DND-41 (cell line): ENCODE measurements at regions not wholly inside any gene's neighbourhood (a gene's known extent, or its start where the extent isn't known, plus 50 kb on each side); places are given as distances from the start of the nearest gene placed in this dataset.

Experiments used
- ATAC-seq: fragments of 200-7000 bp; cut with Tn5 transposase; 3 replicates; pipeline ENCODE4 v1.9.1; 2021; ENCODE audit warnings: low read depth; ENCODE audit not compliant: insufficient read depth
- DNase-seq: peaks from one replicate; pipeline ENCODE4 v3.0.0-alpha.2; 2020
- H2AFZ ChIP-seq: 2 replicates; pipeline ENCODE4 v1.6.0; 2012; ENCODE audit warnings: low read depth, low read length
- H3K27ac ChIP-seq: 2 replicates; pipeline ENCODE4 v1.5.1; 2012; ENCODE audit warnings: low read length, inconsistent platforms
- H3K27me3 ChIP-seq: fragments of 200-600 bp; sonication (generic); 2 replicates; pipeline ENCODE4 v1.6.0; 2012; ENCODE audit warnings: low read length, mild to moderate bottlenecking, inconsistent platforms; ENCODE audit not compliant: insufficient read depth, poor library complexity
- H3K36me3 ChIP-seq: 2 replicates; pipeline ENCODE4 v1.5.1; 2012; ENCODE audit warnings: low read length, inconsistent platforms; ENCODE audit not compliant: insufficient read depth
- H3K4me1 ChIP-seq: 2 replicates; pipeline ENCODE4 v1.5.1; 2012; ENCODE audit warnings: mild to moderate bottlenecking, low read length; ENCODE audit not compliant: insufficient read depth
- H3K4me2 ChIP-seq: 2 replicates; pipeline ENCODE4 v1.6.0; 2012; ENCODE audit warnings: mild to moderate bottlenecking, moderate library complexity, low read length, inconsistent platforms; ENCODE audit not compliant: insufficient read depth
- H3K4me3 ChIP-seq, 2 experiments: fragments of 200-600 bp in 1 of 2; shearing (Covaris generic) in 1 of 2; 2 replicates each; pipeline ENCODE4 v1.5.1; 2012 to 2016; ENCODE audit warnings: inconsistent platforms in 2 of 2, low read length in 2 of 2, mild to moderate bottlenecking in 2 of 2, low read depth in 1 of 2, moderate library complexity in 1 of 2
- H3K79me2 ChIP-seq: 2 replicates; pipeline ENCODE4 v1.6.0; 2012; ENCODE audit warnings: low read length, inconsistent platforms; ENCODE audit not compliant: insufficient read depth
- H3K9ac ChIP-seq: 2 replicates; pipeline ENCODE4 v1.6.0; 2012; ENCODE audit warnings: low read depth, mild to moderate bottlenecking, inconsistent platforms, low read length, moderate library complexity
- H3K9me3 ChIP-seq: 2 replicates; pipeline ENCODE4 v1.5.1; 2012; ENCODE audit warnings: low read length, moderate library complexity, mild to moderate bottlenecking, inconsistent platforms; ENCODE audit not compliant: insufficient read depth, severe bottlenecking
- H4K20me1 ChIP-seq: 2 replicates; pipeline ENCODE4 v1.6.0; 2012; ENCODE audit warnings: low read length; ENCODE audit not compliant: insufficient read depth
- CTCF ChIP-seq: IDR thresholded peaks from 2 replicates; pipeline ENCODE4 v1.5.1; 2012; ENCODE audit warnings: borderline replicate concordance, low read length, moderate library complexity, mild to moderate bottlenecking; ENCODE audit not compliant: poor library complexity, severe bottlenecking; ENCODE audit errors: extremely low read depth
- EZH2 ChIP-seq: IDR thresholded peaks from 3 replicates; pipeline ENCODE4 v1.6.1; 2012; ENCODE audit warnings: borderline replicate concordance, low read depth, mild to moderate bottlenecking, moderate library complexity, low read length, inconsistent platforms; ENCODE audit not compliant: severe bottlenecking

- Histone ChIP-seq H3K4me3 (no peak overlapping the region), H3K27ac (no peak overlapping the region), H3K79me2 (no peaks in the 10 kb centered on the region), H2AFZ (no peak overlapping the region), H3K4me1 (no peaks in the 10 kb centered on the region), H3K27me3 (no peaks in the 10 kb centered on the region), H3K36me3 (no peaks in the 10 kb centered on the region), H3K9me3 (no peaks in the 10 kb centered on the region), H3K9ac (no peak overlapping the region), H3K4me2 (no peak overlapping the region), H4K20me1 (no peaks in the 10 kb centered on the region)
- no peak for TF ChIP-seq EZH2
- no peak for TF ChIP-seq CTCF
- no peak for DNase-seq
- ATAC-seq: no peak
These were observed 166.4 kb downstream of the GADD45G start for GRCh38 chr9:89771205-89771604.

GRCh38 chr9:89773170-89773569 is 168.4 kb downstream of the GADD45G start:
- TF ChIP-seq CTCF: no peak
- TF ChIP-seq EZH2: no peak
- H3K4me2 ChIP-seq: no peak overlapping the region
- no peaks in the 10 kb centered on the region for H3K9me3 ChIP-seq
- no peaks in the 10 kb centered on the region for H3K79me2 ChIP-seq
- no peak overlapping the region for H3K9ac ChIP-seq
- ATAC-seq: no peak
- H3K27ac ChIP-seq: no peak overlapping the region
- H3K4me3 ChIP-seq: no peak overlapping the region
- H4K20me1 ChIP-seq: no peaks in the 10 kb centered on the region
- DNase-seq: no peak
- H2AFZ ChIP-seq: no peak overlapping the region
- no peaks in the 10 kb centered on the region for H3K4me1 ChIP-seq
- no peaks in the 10 kb centered on the region for H3K27me3 ChIP-seq
- no peaks in the 10 kb centered on the region for H3K36me3 ChIP-seq

GRCh38 chr9:89774858-89775370 is 170.1 kb downstream of the GADD45G start:
- no peak overlapping the region for H3K27ac ChIP-seq
- no peak for TF ChIP-seq CTCF

GRCh38 chr9:89775641-89776040 is 170.8 kb downstream of the GADD45G start:
- no peaks in the 10 kb centered on the region for H3K4me1 ChIP-seq
- no peak overlapping the region for H3K4me3 ChIP-seq
- no peaks in the 10 kb centered on the region for H3K27me3 ChIP-seq
- H3K9ac ChIP-seq: no peak overlapping the region
- no peaks in the 10 kb centered on the region for H3K36me3 ChIP-seq
- no peaks in the 10 kb centered on the region for H3K79me2 ChIP-seq
- H2AFZ ChIP-seq: no peak overlapping the region
- no peak for TF ChIP-seq CTCF
- TF ChIP-seq EZH2: no peak
- H3K4me2 ChIP-seq: no peak overlapping the region
- DNase-seq: no peak
- H3K9me3 ChIP-seq: no peaks in the 10 kb centered on the region
- no peak overlapping the region for H3K27ac ChIP-seq
- H4K20me1 ChIP-seq: no peaks in the 10 kb centered on the region
- no peak for ATAC-seq

More at GRCh38 chr9:89774858-89775370, 170.1 kb downstream of the GADD45G start:
- H3K4me2 ChIP-seq: no peak overlapping the region
- H3K4me3 ChIP-seq: no peak overlapping the region
- no peak overlapping the region for H2AFZ ChIP-seq
- H4K20me1 ChIP-seq: no peaks in the 10 kb centered on the region
- no peaks in the 10 kb centered on the region for H3K79me2 ChIP-seq
- no peak overlapping the region for H3K9ac ChIP-seq
- no peaks in the 10 kb centered on the region for H3K4me1 ChIP-seq
- no peaks in the 10 kb centered on the region for H3K36me3 ChIP-seq
- H3K27me3 ChIP-seq: no peaks in the 10 kb centered on the region
- DNase-seq: no peak
- no peak for ATAC-seq
- H3K9me3 ChIP-seq: no peaks in the 10 kb centered on the region
